Activated naive CD8-positive, alpha-beta T cell treated with anti-CD3 and anti-CD28 coated beads, Interleukin-2, amount 50 U/mL, for 24 hours (primary cell): ENCODE measurements at regions not wholly inside any gene's neighbourhood (a gene's known extent, or its start where the extent isn't known, plus 50 kb on each side); places are given as distances from the start of the nearest gene placed in this dataset.
A peak's percentile ranks its signal among the peaks of the same experiment; 100 is the strongest.

Experiments used
- ATAC-seq: fragments of 150-1000 bp; cut with Tn5 transposase; one replicate; pipeline ENCODE4 v1.10.0; 2021
- DNase-seq: peaks from one replicate; pipeline ENCODE4 v3.0.0; 2021
- H3K27ac Mint-ChIP-seq: one replicate; pipeline ENCODE4 v1.8.0; 2021; ENCODE audit warnings: mild to moderate bottlenecking, mixed read lengths
- H3K27me3 Mint-ChIP-seq: one replicate; pipeline ENCODE4 v1.8.0; 2021; ENCODE audit warnings: mixed read lengths
- H3K36me3 Mint-ChIP-seq: one replicate; pipeline ENCODE4 v1.8.0; 2021; ENCODE audit warnings: low read depth, mixed read lengths
- H3K4me1 Mint-ChIP-seq: one replicate; pipeline ENCODE4 v1.8.0; 2021; ENCODE audit warnings: mixed read lengths
- H3K4me3 Mint-ChIP-seq: one replicate; pipeline ENCODE4 v1.8.0; 2021; ENCODE audit warnings: mild to moderate bottlenecking, moderate library complexity, mixed read lengths
- H3K9me3 Mint-ChIP-seq: one replicate; pipeline ENCODE4 v1.8.0; 2021; ENCODE audit warnings: mixed read lengths

- H3K4me3 Mint-ChIP-seq = no peak overlapping the region
- H3K4me1 Mint-ChIP-seq = peaks cover 13% of the 10 kb centered on the region
- H3K27me3 Mint-ChIP-seq = no peaks in the 10 kb centered on the region
- no peak for ATAC-seq
- DNase-seq = no peak
- peaks cover 9% of the 10 kb centered on the region for H3K9me3 Mint-ChIP-seq
- no peak overlapping the region for H3K27ac Mint-ChIP-seq
- H3K36me3 Mint-ChIP-seq = no peaks in the 10 kb centered on the region
These were observed 385.0 kb upstream of the DDI1 start for GRCh38 chr11:103651341-103651998.

GRCh38 chr11:103652013-103652412 is 384.4 kb upstream of the DDI1 start:
- DNase-seq = no peak
- no peak for ATAC-seq
- Mint-ChIP-seq H3K4me1 (peaks cover 13% of the 10 kb centered on the region), H3K27ac (no peak overlapping the region), H3K4me3 (no peak overlapping the region), H3K36me3 (no peaks in the 10 kb centered on the region), H3K27me3 (no peaks in the 10 kb centered on the region), H3K9me3 (peaks cover 9% of the 10 kb centered on the region)

- no peaks in the 10 kb centered on the region for H3K27me3 Mint-ChIP-seq
- no peak overlapping the region for H3K27ac Mint-ChIP-seq
- ATAC-seq (no peak), DNase-seq (no peak)
- no peak overlapping the region for H3K4me3 Mint-ChIP-seq
- no peaks in the 10 kb centered on the region for H3K4me1 Mint-ChIP-seq
- peaks cover 9% of the 10 kb centered on the region for H3K9me3 Mint-ChIP-seq
- no peaks in the 10 kb centered on the region for H3K36me3 Mint-ChIP-seq
These were observed 380.1 kb upstream of the DDI1 start for GRCh38 chr11:103656382-103656781.

- Mint-ChIP-seq H3K27me3 (no peaks in the 10 kb centered on the region), H3K4me1 (no peaks in the 10 kb centered on the region), H3K9me3 (no peaks in the 10 kb centered on the region), H3K36me3 (no peaks in the 10 kb centered on the region), H3K27ac (no peak overlapping the region), H3K4me3 (no peak overlapping the region)
- no peak for DNase-seq
- ATAC-seq = no peak
These were observed 377.2 kb upstream of the DDI1 start for GRCh38 chr11:103659206-103659618.

- Mint-ChIP-seq H3K4me3 (no peak overlapping the region), H3K27ac (no peak overlapping the region), H3K4me1 (no peaks in the 10 kb centered on the region), H3K36me3 (no peaks in the 10 kb centered on the region), H3K27me3 (no peaks in the 10 kb centered on the region), H3K9me3 (no peaks in the 10 kb centered on the region)
- ATAC-seq = no peak
- DNase-seq = no peak
These were observed 376.7 kb upstream of the DDI1 start for GRCh38 chr11:103659743-103660142.

GRCh38 chr11:103661185-103661584 is 375.3 kb upstream of the DDI1 start:
- Mint-ChIP-seq H3K9me3 (no peaks in the 10 kb centered on the region), H3K4me3 (no peak overlapping the region), H3K27ac (no peak overlapping the region), H3K27me3 (no peaks in the 10 kb centered on the region), H3K4me1 (no peaks in the 10 kb centered on the region), H3K36me3 (no peaks in the 10 kb centered on the region)
- DNase-seq (no peak), ATAC-seq (no peak)

- Mint-ChIP-seq H3K4me1 (no peaks in the 10 kb centered on the region), H3K9me3 (no peaks in the 10 kb centered on the region), H3K4me3 (no peak overlapping the region), H3K27me3 (no peaks in the 10 kb centered on the region), H3K27ac (no peak overlapping the region), H3K36me3 (no peaks in the 10 kb centered on the region)
- DNase-seq (no peak), ATAC-seq (no peak)
These were observed 374.4 kb upstream of the DDI1 start for GRCh38 chr11:103661991-103662390.

- Mint-ChIP-seq H3K36me3 (no peaks in the 10 kb centered on the region), H3K4me3 (no peak overlapping the region), H3K27me3 (no peaks in the 10 kb centered on the region), H3K4me1 (no peaks in the 10 kb centered on the region), H3K9me3 (no peaks in the 10 kb centered on the region), H3K27ac (no peak overlapping the region)
- ATAC-seq (no peak), DNase-seq (no peak)
These were observed 373.6 kb upstream of the DDI1 start for GRCh38 chr11:103662880-103663279.

GRCh38 chr11:103668859-103669258 is 367.6 kb upstream of the DDI1 start:
- H3K4me1 Mint-ChIP-seq = no peaks in the 10 kb centered on the region
- H3K36me3 Mint-ChIP-seq = no peaks in the 10 kb centered on the region
- H3K4me3 Mint-ChIP-seq = no peak overlapping the region
- DNase-seq (no peak), ATAC-seq (no peak)
- no peaks in the 10 kb centered on the region for H3K9me3 Mint-ChIP-seq
- H3K27ac Mint-ChIP-seq = no peak overlapping the region
- H3K27me3 Mint-ChIP-seq = no peaks in the 10 kb centered on the region

GRCh38 chr11:103671143-103671651 is 365.2 kb upstream of the DDI1 start:
- no peak for ATAC-seq
- H3K27me3 Mint-ChIP-seq = no peaks in the 10 kb centered on the region
- DNase-seq = no peak
- no peak overlapping the region for H3K4me3 Mint-ChIP-seq
- H3K4me1 Mint-ChIP-seq = no peaks in the 10 kb centered on the region
- no peaks in the 10 kb centered on the region for H3K36me3 Mint-ChIP-seq
- H3K27ac Mint-ChIP-seq = no peak overlapping the region
- H3K9me3 Mint-ChIP-seq = no peaks in the 10 kb centered on the region

GRCh38 chr11:103673773-103674172 is 362.7 kb upstream of the DDI1 start:
- H3K27ac Mint-ChIP-seq = no peak overlapping the region
- H3K4me3 Mint-ChIP-seq = no peak overlapping the region
- no peaks in the 10 kb centered on the region for H3K27me3 Mint-ChIP-seq
- no peaks in the 10 kb centered on the region for H3K9me3 Mint-ChIP-seq
- no peak for ATAC-seq
- no peaks in the 10 kb centered on the region for H3K4me1 Mint-ChIP-seq
- no peaks in the 10 kb centered on the region for H3K36me3 Mint-ChIP-seq
- DNase-seq = no peak

- no peaks in the 10 kb centered on the region for H3K4me1 Mint-ChIP-seq
- no peaks in the 10 kb centered on the region for H3K27me3 Mint-ChIP-seq
- no peak overlapping the region for H3K4me3 Mint-ChIP-seq
- ATAC-seq (no peak), DNase-seq (no peak)
- H3K9me3 Mint-ChIP-seq = no peaks in the 10 kb centered on the region
- no peak overlapping the region for H3K27ac Mint-ChIP-seq
- no peaks in the 10 kb centered on the region for H3K36me3 Mint-ChIP-seq
These were observed 360.0 kb upstream of the DDI1 start for GRCh38 chr11:103676413-103676812.

- H3K4me3 Mint-ChIP-seq = no peak overlapping the region
- H3K27ac Mint-ChIP-seq = no peak overlapping the region
- H3K27me3 Mint-ChIP-seq = no peaks in the 10 kb centered on the region
- H3K9me3 Mint-ChIP-seq = no peaks in the 10 kb centered on the region
- ATAC-seq (no peak), DNase-seq (no peak)
- H3K4me1 Mint-ChIP-seq = peaks cover 1% of the 10 kb centered on the region
- no peaks in the 10 kb centered on the region for H3K36me3 Mint-ChIP-seq
These were observed 355.6 kb upstream of the DDI1 start for GRCh38 chr11:103680826-103681225.

GRCh38 chr11:103681855-103682254 is 354.6 kb upstream of the DDI1 start:
- ATAC-seq (no peak), DNase-seq (no peak)
- Mint-ChIP-seq H3K4me3 (no peak overlapping the region), H3K4me1 (peaks cover 1% of the 10 kb centered on the region), H3K27me3 (no peaks in the 10 kb centered on the region), H3K36me3 (no peaks in the 10 kb centered on the region), H3K27ac (no peak overlapping the region), H3K9me3 (no peaks in the 10 kb centered on the region)

- Mint-ChIP-seq H3K27ac (no peak overlapping the region), H3K9me3 (no peaks in the 10 kb centered on the region), H3K36me3 (no peaks in the 10 kb centered on the region), H3K4me3 (no peak overlapping the region), H3K27me3 (no peaks in the 10 kb centered on the region), H3K4me1 (peaks cover 1% of the 10 kb centered on the region)
- peak; percentile 20 for DNase-seq
- ATAC-seq = peak; percentile 40
These were observed 353.9 kb upstream of the DDI1 start for GRCh38 chr11:103682318-103683184.
